Keratinocyte (primary cell): ENCODE measurements at regions not wholly inside any gene's neighbourhood (a gene's known extent, or its start where the extent isn't known, plus 50 kb on each side); places are given as distances from the start of the nearest gene placed in this dataset.

Source experiments
- DNase-seq: peaks from one replicate; pipeline ENCODE4 v3.0.0-alpha.2; 2011; ENCODE audit warnings: low read depth, missing footprints, low spot score
- FAIRE-seq: peaks from 2 replicates; lab custom pipeline; 2011; peaks lifted over from hg19 to GRCh38; lab: Jason Lieb, UNC
- H2AFZ ChIP-seq: 2 replicates; pipeline ENCODE4 v1.6.0; 2012; ENCODE audit warnings: low read length, control low read depth, inconsistent platforms; ENCODE audit not compliant: control insufficient read depth
- H3K27ac ChIP-seq: 2 replicates; pipeline ENCODE4 v1.5.1; 2011; ENCODE audit warnings: low read length; ENCODE audit not compliant: control insufficient read depth, insufficient read depth
- H3K27me3 ChIP-seq: 3 replicates; pipeline ENCODE4 v1.6.0; 2011; ENCODE audit warnings: low read length; ENCODE audit not compliant: control insufficient read depth, insufficient read depth; ENCODE audit errors: extremely low read depth
- H3K36me3 ChIP-seq, 2 experiments: 2 replicates in 1 of 2; 3 replicates in 1 of 2; pipeline ENCODE4 v1.5.1; 2011; ENCODE audit warnings: low read length in 2 of 2, mild to moderate bottlenecking in 1 of 2; ENCODE audit not compliant: control insufficient read depth in 2 of 2, insufficient read depth in 2 of 2; ENCODE audit errors: extremely low read depth in 1 of 2
- H3K4me1 ChIP-seq: 3 replicates; pipeline ENCODE4 v1.5.1; 2011; ENCODE audit warnings: low read length; ENCODE audit not compliant: control insufficient read depth, insufficient read depth; ENCODE audit errors: extremely low read depth
- H3K4me2 ChIP-seq: 3 replicates; pipeline ENCODE4 v1.6.0; 2011; ENCODE audit warnings: low read depth, low read length; ENCODE audit not compliant: control insufficient read depth, insufficient read depth; ENCODE audit errors: extremely low read depth
- H3K4me3 ChIP-seq, 3 experiments: fragments of 200-600 bp in 1 of 3; sonication (generic) in 1 of 3; 2 replicates in 2 of 3; 3 replicates in 1 of 3; pipeline ENCODE4 v1.5.1; 2011 to 2016; ENCODE audit warnings: low read length in 3 of 3, mild to moderate bottlenecking in 3 of 3, control low read depth in 2 of 3, inconsistent platforms in 1 of 3, low read depth in 1 of 3, mixed read lengths in 1 of 3, mixed run types in 1 of 3, moderate library complexity in 1 of 3; ENCODE audit not compliant: control insufficient read depth in 2 of 3, insufficient read depth in 2 of 3; ENCODE audit errors: extremely low read depth in 1 of 3
- H3K79me2 ChIP-seq: 2 replicates; pipeline ENCODE4 v1.6.0; 2012; ENCODE audit warnings: low read length; ENCODE audit not compliant: control insufficient read depth, insufficient read depth
- H3K9ac ChIP-seq: 3 replicates; pipeline ENCODE4 v1.6.0; 2011; ENCODE audit warnings: low read length; ENCODE audit not compliant: control insufficient read depth, insufficient read depth; ENCODE audit errors: extremely low read depth
- H3K9me1 ChIP-seq: 3 replicates; pipeline ENCODE4 v1.6.0; 2011; ENCODE audit warnings: low read length; ENCODE audit not compliant: control insufficient read depth, insufficient read depth; ENCODE audit errors: extremely low read depth
- H3K9me3 ChIP-seq: 2 replicates; pipeline ENCODE4 v1.5.1; 2012; ENCODE audit warnings: low read depth, low read length; ENCODE audit not compliant: control insufficient read depth
- H4K20me1 ChIP-seq: 3 replicates; pipeline ENCODE4 v1.6.0; 2011; ENCODE audit warnings: low read length; ENCODE audit not compliant: control insufficient read depth, insufficient read depth; ENCODE audit errors: extremely low read depth
- CTCF ChIP-seq, 3 experiments: IDR thresholded peaks in 1 of 3; conservative IDR thresholded peaks in 1 of 3; optimal IDR thresholded peaks in 1 of 3; 2 replicates in 2 of 3; 3 replicates in 1 of 3; pipeline versions ENCODE3 to v1.5.1; 2011; ENCODE audit warnings: low read length in 3 of 3, mild to moderate bottlenecking in 3 of 3, moderate library complexity in 2 of 3, control low read depth in 1 of 3, inconsistent platforms in 1 of 3; ENCODE audit not compliant: insufficient read depth in 2 of 3; ENCODE audit errors: extremely low read depth in 1 of 3
- EZH2 ChIP-seq: IDR thresholded peaks from one replicate; pipeline ENCODE4 v1.6.1; 2012; ENCODE audit warnings: inconsistent platforms, mild to moderate bottlenecking, low read length, moderate library complexity
- dilution Hi-C: fragments of 300-500 bp; cut with MboI; formaldehyde crosslinking; loops from one replicate; pipeline ENCODE4 v1.7.0; 2020; ENCODE audit warnings: low sequenced_read_pairs; ENCODE audit not compliant: extremely low pct_ligation_motif_present

- no peaks in the 10 kb centered on the region for H3K9me3 ChIP-seq
- no peaks in the 10 kb centered on the region for H3K27me3 ChIP-seq
- FAIRE-seq, result no peak
- H3K9me1 ChIP-seq, result no peaks in the 10 kb centered on the region
- no peak overlapping the region for H2AFZ ChIP-seq
- no peak overlapping the region for H3K27ac ChIP-seq
- no peaks in the 10 kb centered on the region for H4K20me1 ChIP-seq
- DNase-seq, result no peak
- no peaks in the 10 kb centered on the region for H3K36me3 ChIP-seq
- H3K4me2 ChIP-seq, result no peak overlapping the region
- TF ChIP-seq EZH2 (no peak), CTCF (optimal IDR thresholded peaks at IDR 0.05 in 1 of 3, IDR thresholded peaks at IDR 0.05 in 1 of 3, conservative IDR thresholded peaks at IDR 0.05 in 1 of 3; ENCODE audit: extremely low read depth in 1 of 3, insufficient read depth in 2 of 3, low read length in 3 of 3) (no peak)
- dilution Hi-C loops, result no loop called here
- no peaks in the 10 kb centered on the region for H3K4me1 ChIP-seq
- H3K79me2 ChIP-seq, result no peaks in the 10 kb centered on the region
- no peak overlapping the region for H3K4me3 ChIP-seq
- H3K9ac ChIP-seq, result no peak overlapping the region
These were observed 374.3 kb downstream of the C12orf75 start for GRCh38 chr12:105704787-105705186.

GRCh38 chr12:105705235-105705634 lies 374.7 kb downstream of the C12orf75 start:
- no peak overlapping the region for H3K4me3 ChIP-seq
- no peaks in the 10 kb centered on the region for H3K79me2 ChIP-seq
- TF ChIP-seq EZH2, result no peak
- TF ChIP-seq CTCF (optimal IDR thresholded peaks at IDR 0.05 in 1 of 3, IDR thresholded peaks at IDR 0.05 in 1 of 3, conservative IDR thresholded peaks at IDR 0.05 in 1 of 3; ENCODE audit: extremely low read depth in 1 of 3, insufficient read depth in 2 of 3, low read length in 3 of 3), result no peak
- H3K4me2 ChIP-seq, result no peak overlapping the region
- H3K27me3 ChIP-seq, result no peaks in the 10 kb centered on the region
- no peaks in the 10 kb centered on the region for H3K9me1 ChIP-seq
- dilution Hi-C loops, result no loop called here
- H3K9me3 ChIP-seq, result no peaks in the 10 kb centered on the region
- H3K4me1 ChIP-seq, result no peaks in the 10 kb centered on the region
- no peak for FAIRE-seq
- no peak overlapping the region for H3K9ac ChIP-seq
- H3K27ac ChIP-seq, result no peak overlapping the region
- H3K36me3 ChIP-seq, result no peaks in the 10 kb centered on the region
- no peak for DNase-seq
- no peaks in the 10 kb centered on the region for H4K20me1 ChIP-seq
- H2AFZ ChIP-seq, result no peak overlapping the region
